Brain microvascular endothelial cell (primary cell): ENCODE measurements at regions not wholly inside any gene's neighbourhood (a gene's known extent, or its start where the extent isn't known, plus 50 kb on each side); places are given as distances from the start of the nearest gene placed in this dataset.
A peak's percentile ranks its signal among the peaks of the same experiment; 100 is the strongest.

ENCODE experiments used
- DNase-seq: peaks from one replicate; pipeline ENCODE4 v3.0.0-alpha.2; 2020
- H3K27ac ChIP-seq: fragments of 250-450 bp; sonication (Bioruptor Pico); 2 replicates; pipeline ENCODE4 v1.5.1; 2020; ENCODE audit warnings: mild to moderate bottlenecking, moderate library complexity
- H3K27me3 ChIP-seq: fragments of 250-450 bp; sonication (Bioruptor Pico); replicated peaks from 2 replicates; pipeline ENCODE4 v1.5.1; 2020; ENCODE audit warnings: mild to moderate bottlenecking
- H3K36me3 ChIP-seq: fragments of 250-450 bp; sonication (Bioruptor Pico); replicated peaks from 2 replicates; pipeline ENCODE4 v1.5.1; 2020; ENCODE audit warnings: mild to moderate bottlenecking
- H3K4me3 ChIP-seq: 2 replicates; pipeline ENCODE4 v1.5.1; 2011; ENCODE audit warnings: low read depth, mild to moderate bottlenecking, control low read depth, low read length, moderate library complexity
- CTCF ChIP-seq: IDR thresholded peaks from 2 replicates; pipeline ENCODE4 v1.5.1; 2011; ENCODE audit warnings: low read depth, mild to moderate bottlenecking, moderate library complexity, low read length, control low read depth, inconsistent platforms; ENCODE audit errors: missing control alignments
- in situ Hi-C: cut with HindIII; loops from 2 replicates; pipeline ENCODE4 v1.10.0; 2017; ENCODE audit warnings: low sequenced_read_pairs, low pct_ligation_motif_present

- in situ Hi-C loops = no loop called here
- no peaks in the 10 kb centered on the region for H3K36me3 ChIP-seq
- no peak for TF ChIP-seq CTCF
- H3K27ac ChIP-seq = no peak overlapping the region
- peak; percentile 27 for DNase-seq
- H3K27me3 ChIP-seq = no peaks in the 10 kb centered on the region
- H3K4me3 ChIP-seq = no peak overlapping the region
Measured at GRCh38 chr3:20326541-20326940, 140.5 kb upstream of the SGO1 start.

- in situ Hi-C loops = no loop called here
- TF ChIP-seq CTCF = no peak
- H3K27ac ChIP-seq = no peak overlapping the region
Measured at GRCh38 chr3:20325563-20325962, 139.6 kb upstream of the SGO1 start.

DNA sequence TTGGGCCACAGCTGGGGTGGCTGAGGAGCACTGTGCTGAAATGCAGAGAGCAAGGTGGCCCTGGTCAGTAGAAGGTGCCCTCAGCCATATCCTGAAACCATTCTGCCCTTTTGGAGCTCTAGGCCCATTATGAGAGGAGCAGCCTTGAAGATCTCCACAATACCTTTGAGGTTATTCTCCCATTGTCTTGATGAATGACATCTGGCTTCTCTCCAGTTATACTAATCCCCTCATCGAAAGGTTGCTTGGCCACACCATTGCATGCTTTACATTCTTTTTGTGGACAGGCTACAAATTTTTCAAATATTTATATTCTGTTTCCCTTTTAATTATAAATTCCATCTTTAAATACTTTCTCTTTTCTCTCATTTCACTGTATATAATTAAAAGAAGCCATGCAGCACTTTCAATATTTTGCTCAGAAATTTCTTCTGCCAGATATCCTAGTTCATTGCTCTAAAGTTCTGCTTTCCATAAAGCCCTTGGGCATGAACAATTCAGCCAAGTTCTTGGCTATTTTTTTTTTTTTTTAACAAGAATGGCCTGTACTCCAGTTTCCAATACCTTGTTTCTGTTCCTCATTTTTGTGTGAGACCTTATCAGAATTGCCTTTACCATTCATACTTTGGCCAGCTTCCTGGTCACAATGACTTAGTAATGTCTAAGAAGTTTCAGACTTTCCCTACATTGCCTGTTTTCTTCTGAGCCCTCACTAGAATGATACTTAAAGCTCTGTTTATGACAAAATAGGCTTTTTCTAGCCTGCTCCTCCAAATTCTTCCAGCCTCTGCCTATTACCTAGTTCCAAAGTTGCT is 138.9 kb upstream of the SGO1 start:
- DNase-seq = no peak
- Histone ChIP-seq H3K36me3 (no peaks in the 10 kb centered on the region), H3K27me3 (no peaks in the 10 kb centered on the region), H3K4me3 (no peak overlapping the region), H3K27ac (no peak overlapping the region)
- in situ Hi-C loops = no loop called here
- no peak for TF ChIP-seq CTCF

More at GRCh38 chr3:20325563-20325962, 139.6 kb upstream of the SGO1 start:
- no peak for DNase-seq
- Histone ChIP-seq H3K27me3 (no peaks in the 10 kb centered on the region), H3K36me3 (no peaks in the 10 kb centered on the region), H3K4me3 (no peak overlapping the region)

DNA sequence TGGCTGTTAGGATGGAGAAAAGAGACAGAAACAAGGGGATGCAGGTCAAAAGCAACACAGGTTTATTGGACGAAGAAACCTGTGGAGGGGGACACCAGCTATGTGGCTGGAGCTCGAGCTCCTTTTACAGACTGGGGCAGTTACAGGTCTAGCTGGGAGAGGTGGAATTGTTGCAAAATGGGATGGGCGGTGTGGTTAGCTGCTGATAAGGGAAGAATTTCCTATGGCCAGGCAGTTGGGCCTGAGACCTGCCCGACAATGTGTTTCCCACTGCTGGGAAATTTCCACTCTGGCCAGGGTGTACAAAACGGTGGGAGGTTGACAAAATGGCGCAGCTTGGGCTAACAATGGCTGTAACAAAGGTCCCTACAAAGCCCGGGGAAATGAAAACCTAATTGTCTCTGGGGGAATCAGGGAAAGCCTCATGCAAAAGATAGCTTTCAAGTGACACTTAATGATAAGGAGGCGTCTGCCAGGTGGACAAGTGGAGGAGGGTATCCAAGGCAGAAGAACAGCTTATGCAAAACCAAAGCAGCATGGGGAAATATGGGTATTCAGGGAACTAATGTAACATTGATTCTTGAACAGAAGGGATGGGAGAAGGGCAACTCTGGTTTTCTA is 137.4 kb upstream of the SGO1 start:
- H3K27ac ChIP-seq = no peak overlapping the region
- H3K27me3 ChIP-seq = no peaks in the 10 kb centered on the region
- in situ Hi-C loops = no loop called here
- no peak overlapping the region for H3K4me3 ChIP-seq
- no peak for DNase-seq
- no peaks in the 10 kb centered on the region for H3K36me3 ChIP-seq
- TF ChIP-seq CTCF = no peak

DNA sequence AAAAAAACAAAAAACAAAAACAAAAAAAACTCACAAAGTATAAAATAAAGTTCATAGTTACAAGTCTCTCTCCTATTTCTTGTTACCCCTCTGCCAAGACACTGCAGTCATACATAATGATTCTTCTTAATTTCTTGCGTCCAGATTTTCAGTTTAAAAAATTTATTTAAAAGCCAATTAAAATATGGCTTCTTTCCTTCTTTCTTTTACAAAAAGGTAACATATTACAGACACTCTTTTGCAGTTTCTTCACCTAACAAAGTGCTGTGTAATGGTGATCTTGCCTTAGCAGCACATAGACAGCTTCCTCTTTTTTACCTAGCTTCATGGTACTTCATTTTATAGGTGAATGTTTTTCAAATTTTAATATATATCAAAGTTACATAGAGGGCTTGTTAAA is 136.1 kb upstream of the SGO1 start:
- no peaks in the 10 kb centered on the region for H3K27me3 ChIP-seq
- H3K27ac ChIP-seq = no peak overlapping the region
- TF ChIP-seq CTCF = no peak
- H3K4me3 ChIP-seq = no peak overlapping the region
- H3K36me3 ChIP-seq = no peaks in the 10 kb centered on the region
- in situ Hi-C loops = no loop called here
- DNase-seq = no peak
